Astrocyte of the cerebellum (primary cell): ENCODE measurements at regions not wholly inside any gene's neighbourhood (a gene's known extent, or its start where the extent isn't known, plus 50 kb on each side); places are given as distances from the start of the nearest gene placed in this dataset.

ENCODE experiments used
- DNase-seq: peaks from one replicate; pipeline ENCODE4 v3.0.0-alpha.2; 2011; ENCODE audit warnings: low read depth
- H3K4me3 ChIP-seq: 2 replicates; pipeline ENCODE4 v1.5.1; 2011; ENCODE audit warnings: mild to moderate bottlenecking, low read depth, low read length, moderate library complexity
- in situ Hi-C: cut with HindIII; loops from 2 replicates; pipeline ENCODE4 v1.10.0; 2017; ENCODE audit warnings: low sequenced_read_pairs
- TF ChIP-seq, protein P1 (sequence below): IDR thresholded peaks from 2 replicates; pipeline ENCODE4 v1.5.1; 2012; ENCODE audit warnings: low read length, low read depth, moderate library complexity, mild to moderate bottlenecking; ENCODE audit errors: missing control alignments

DNA sequence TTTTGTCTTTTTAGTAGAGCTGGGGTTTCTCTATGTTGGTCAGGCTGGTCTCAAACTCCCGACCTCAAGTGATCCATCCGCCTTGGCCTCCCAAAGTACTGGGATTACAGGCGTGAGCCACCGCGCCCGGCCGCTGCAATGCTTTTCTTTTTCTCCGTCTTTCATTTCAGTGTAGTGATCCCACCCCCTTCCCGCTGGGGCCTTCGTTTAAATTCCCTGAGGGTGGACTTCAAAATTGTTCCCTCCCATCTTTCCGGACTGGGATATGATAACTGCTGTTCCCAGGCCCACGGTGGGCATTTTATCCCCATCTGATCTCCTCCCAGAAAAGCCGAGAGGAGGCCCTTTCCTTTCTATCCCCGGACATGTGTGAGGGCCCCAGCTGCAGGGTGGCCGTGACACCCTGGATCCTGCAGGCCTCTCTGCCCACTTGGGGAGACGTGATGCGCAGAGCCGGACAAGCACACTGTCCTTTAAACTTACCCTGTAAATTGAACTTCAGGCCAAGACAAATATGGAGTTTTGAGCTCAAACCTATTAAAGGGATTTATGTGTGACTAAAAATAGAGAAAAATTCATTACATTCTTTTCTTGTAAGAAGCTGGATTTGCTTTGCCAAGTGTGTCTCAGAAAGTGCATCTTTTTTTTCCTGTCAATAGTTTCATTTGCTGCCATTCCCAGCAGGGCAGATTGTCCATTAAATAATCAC lies 54.5 kb upstream of the AFF3 start:
- DNase-seq: no peak
- in situ Hi-C loops: no loop called here
- TF ChIP-seq, protein P1, sequence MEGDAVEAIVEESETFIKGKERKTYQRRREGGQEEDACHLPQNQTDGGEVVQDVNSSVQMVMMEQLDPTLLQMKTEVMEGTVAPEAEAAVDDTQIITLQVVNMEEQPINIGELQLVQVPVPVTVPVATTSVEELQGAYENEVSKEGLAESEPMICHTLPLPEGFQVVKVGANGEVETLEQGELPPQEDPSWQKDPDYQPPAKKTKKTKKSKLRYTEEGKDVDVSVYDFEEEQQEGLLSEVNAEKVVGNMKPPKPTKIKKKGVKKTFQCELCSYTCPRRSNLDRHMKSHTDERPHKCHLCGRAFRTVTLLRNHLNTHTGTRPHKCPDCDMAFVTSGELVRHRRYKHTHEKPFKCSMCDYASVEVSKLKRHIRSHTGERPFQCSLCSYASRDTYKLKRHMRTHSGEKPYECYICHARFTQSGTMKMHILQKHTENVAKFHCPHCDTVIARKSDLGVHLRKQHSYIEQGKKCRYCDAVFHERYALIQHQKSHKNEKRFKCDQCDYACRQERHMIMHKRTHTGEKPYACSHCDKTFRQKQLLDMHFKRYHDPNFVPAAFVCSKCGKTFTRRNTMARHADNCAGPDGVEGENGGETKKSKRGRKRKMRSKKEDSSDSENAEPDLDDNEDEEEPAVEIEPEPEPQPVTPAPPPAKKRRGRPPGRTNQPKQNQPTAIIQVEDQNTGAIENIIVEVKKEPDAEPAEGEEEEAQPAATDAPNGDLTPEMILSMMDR: no peak
- H3K4me3 ChIP-seq: no peak overlapping the region

DNA sequence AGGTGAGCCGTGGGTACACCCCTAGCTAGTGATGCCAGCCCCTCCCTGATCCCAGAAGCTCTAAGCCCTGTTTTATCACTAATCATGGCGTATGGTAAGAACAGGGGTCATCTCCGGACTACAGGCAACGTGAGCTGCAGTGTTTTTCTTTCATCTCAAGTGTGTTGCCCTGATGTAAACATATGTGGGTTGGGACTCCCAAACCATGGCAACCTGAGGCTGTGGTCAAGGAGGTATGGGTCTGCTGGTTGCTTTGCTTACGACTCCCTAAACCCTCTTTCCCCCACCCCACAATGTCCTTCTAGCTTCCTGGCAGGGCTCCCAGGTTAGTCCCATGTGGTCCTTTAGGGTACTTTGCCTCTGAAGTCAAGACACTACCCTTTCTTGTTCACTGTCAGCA lies 53.6 kb upstream of the AFF3 start:
- no peak for DNase-seq
- no peak overlapping the region for H3K4me3 ChIP-seq
- TF ChIP-seq, protein P1: no peak
- in situ Hi-C loops: no loop called here

DNA sequence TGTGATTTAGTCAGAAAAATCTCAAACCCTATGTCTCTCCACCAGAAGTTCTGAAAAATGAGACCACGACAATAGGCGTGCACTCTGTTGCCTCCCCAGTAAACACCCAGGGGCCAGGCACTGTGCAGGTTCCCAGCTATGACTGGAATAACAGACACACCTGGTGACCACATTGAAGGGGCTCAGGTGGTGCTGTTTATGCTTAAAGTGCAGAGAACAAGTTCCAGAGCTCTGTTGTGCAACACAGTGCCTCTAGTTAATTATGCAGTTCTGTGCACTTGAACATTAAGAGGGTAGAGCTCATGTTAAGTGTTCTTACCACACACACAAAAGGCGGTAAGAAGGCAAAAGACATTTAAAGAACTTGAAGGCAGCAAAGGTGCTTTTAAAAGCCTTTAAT lies 52.6 kb upstream of the AFF3 start:
- TF ChIP-seq, protein P1: no peak
- no peak overlapping the region for H3K4me3 ChIP-seq
- in situ Hi-C loops: no loop called here
- no peak for DNase-seq

DNA sequence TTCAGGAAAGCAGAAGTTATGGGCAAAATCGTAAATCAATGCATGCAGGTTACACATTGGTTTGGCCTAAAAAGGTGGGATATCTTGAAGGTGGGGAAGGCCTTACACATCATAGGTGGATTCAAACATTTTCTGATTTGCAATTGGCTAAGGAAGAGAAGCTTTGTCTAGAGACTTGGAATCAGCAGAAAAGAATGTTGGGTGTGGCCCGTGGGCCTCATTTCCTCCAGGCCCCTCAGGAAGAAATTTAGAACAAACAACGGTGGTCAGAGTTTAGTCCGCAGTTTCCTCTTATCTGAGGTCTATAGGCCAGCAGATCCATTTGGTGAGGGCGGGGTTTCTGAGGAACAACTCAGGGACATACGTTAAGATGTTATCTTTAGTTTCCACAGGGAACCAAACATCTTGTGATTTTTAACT lies 50.9 kb upstream of the AFF3 start:
- TF ChIP-seq, protein P1: no peak
- in situ Hi-C loops: no loop called here
- H3K4me3 ChIP-seq: no peak overlapping the region
- DNase-seq: no peak

DNA sequence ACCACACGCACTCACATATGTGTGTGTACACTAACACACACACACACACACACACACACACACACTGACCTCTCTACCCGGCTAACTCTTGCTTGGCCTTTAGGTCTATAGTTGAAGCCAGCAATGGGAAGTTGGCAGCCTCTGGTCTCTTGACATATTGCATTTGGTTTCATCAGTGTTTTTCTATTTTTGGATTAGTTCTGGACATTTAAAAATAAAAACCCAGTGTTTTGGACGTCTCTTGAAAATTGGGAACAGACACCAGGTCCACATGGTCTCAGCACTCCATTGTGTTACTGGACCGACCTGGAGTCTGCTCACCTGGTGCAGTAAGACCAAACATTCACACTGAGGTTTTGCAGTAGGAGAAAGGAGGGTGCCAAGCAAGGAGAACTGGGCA lies 50.4 kb upstream of the AFF3 start:
- TF ChIP-seq, protein P1: no peak
- in situ Hi-C loops: no loop called here
- DNase-seq: no peak
- H3K4me3 ChIP-seq: no peak overlapping the region

DNA sequence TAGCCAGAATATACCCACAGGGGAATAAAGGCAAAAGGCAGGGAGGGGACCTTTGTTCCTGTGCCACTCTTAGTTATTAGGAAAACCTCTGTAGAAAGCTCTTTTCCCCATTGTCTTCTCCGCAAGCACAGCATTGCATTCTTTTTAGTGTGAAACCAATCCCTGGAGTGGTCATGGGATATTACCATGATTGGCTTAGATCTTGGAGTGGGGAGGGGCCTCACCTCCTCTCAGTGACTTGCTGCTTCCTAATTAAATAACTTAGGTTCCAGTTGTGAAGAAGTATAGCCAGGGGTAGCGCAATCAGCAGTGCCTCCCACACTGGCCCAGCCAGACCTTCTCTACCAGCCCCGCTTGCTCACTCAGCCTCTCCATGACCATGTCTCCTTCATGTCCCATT lies 49.9 kb upstream of the AFF3 start:
- in situ Hi-C loops: no loop called here
- DNase-seq: no peak
- no peak overlapping the region for H3K4me3 ChIP-seq
- TF ChIP-seq, protein P1: no peak
